Adrenal gland (tissue), 9 donors: ENCODE measurements at regions not wholly inside any gene's neighbourhood (a gene's known extent, or its start where the extent isn't known, plus 50 kb on each side); places are given as distances from the start of the nearest gene placed in this dataset.

Experiments
- DNase-seq, 7 donors: peaks; one replicate each; pipeline ENCODE4 v3.0.0-alpha.2; 2019 to 2020
- H3K27ac ChIP-seq, 5 donors: fragments of 200-600 bp; sonication (generic) in 4 of 5; 1 replicate in 3 of 5; 2 replicates in 2 of 5; pipeline versions ENCODE4 v1.5.1 to v1.8.0; 2016 to 2020; ENCODE audit warnings: mild to moderate bottlenecking in 1 of 5
- H3K27me3 ChIP-seq: fragments of 200-600 bp; 2 replicates; pipeline ENCODE4 v1.8.0; 2021
- H3K36me3 ChIP-seq, 2 donors: fragments of 200-600 bp; replicated peaks in 1 of 2; 1 replicate in 1 of 2; 2 replicates in 1 of 2; pipeline versions ENCODE4 v1.5.1 to v1.8.0; 2018 to 2022
- H3K4me1 ChIP-seq, 2 donors: fragments of 200-600 bp; replicated peaks in 1 of 2; 1 replicate in 1 of 2; 2 replicates in 1 of 2; pipeline versions ENCODE4 v1.5.1 to v1.8.0; 2018 to 2021
- H3K4me3 ChIP-seq, 4 donors: fragments of 200-600 bp; sonication (generic) in 3 of 4; one replicate each; pipeline ENCODE4 v1.5.1; 2016 to 2018
- H3K9me3 ChIP-seq, 3 donors: fragments of 200-600 bp; sonication (generic) in 1 of 3; replicated peaks in 1 of 3; 1 replicate in 2 of 3; 2 replicates in 1 of 3; pipeline versions ENCODE4 v1.5.1 to v1.8.0; 2016 to 2021
- POLR2A ChIP-seq, 2 donors: fragments of 450-650 bp; IDR thresholded peaks; one replicate each; pipeline ENCODE4 v1.6.1; 2017; ENCODE audit warnings: antibody characterized with exemption in 2 of 2, mild to moderate bottlenecking in 2 of 2, moderate library complexity in 1 of 2
- WGBS, 4 donors: extraction: QIAGEN DNeasy Blood & Tissue Kit in 2 of 4; methylation state at CpG; one replicate each; pipeline versions ENCODE4 v1.1.5 to v1.1.7; 2013 to 2017; 5-methylcytosine and 5-hydroxymethylcytosine counted together
- intact Hi-C, 2 donors: fragments of 100-400 bp; cut with DNase I; formaldehyde crosslinking; loops; one replicate each; pipeline versions ENCODE4 v1.14.1 to v1.15.0; 2022 to 2023
- TF ChIP-seq, protein P1 (sequence below), 6 experiments: fragments of 450-650 bp in 4 of 6; fragments of 200-600 bp in 2 of 6; sonication (generic) in 1 of 6; IDR thresholded peaks; 1 replicate in 5 of 6; 2 replicates in 1 of 6; pipeline versions ENCODE4 v1.5.1 to v1.8.0; 2016 to 2021; ENCODE audit warnings: antibody characterized with exemption in 6 of 6, mild to moderate bottlenecking in 2 of 6, moderate library complexity in 1 of 6
- donor health status: healthy with polysubstance abuse.
- donor health status: Bipolar disorder and iron deficiency.
- donor health status: DM: yes; HTN: yes; CAD: no.
- donor health status: DM: no; HTN: no; CAD: no.
- donor health status: DM: no; HTN: no; CAD: no.

DNA sequence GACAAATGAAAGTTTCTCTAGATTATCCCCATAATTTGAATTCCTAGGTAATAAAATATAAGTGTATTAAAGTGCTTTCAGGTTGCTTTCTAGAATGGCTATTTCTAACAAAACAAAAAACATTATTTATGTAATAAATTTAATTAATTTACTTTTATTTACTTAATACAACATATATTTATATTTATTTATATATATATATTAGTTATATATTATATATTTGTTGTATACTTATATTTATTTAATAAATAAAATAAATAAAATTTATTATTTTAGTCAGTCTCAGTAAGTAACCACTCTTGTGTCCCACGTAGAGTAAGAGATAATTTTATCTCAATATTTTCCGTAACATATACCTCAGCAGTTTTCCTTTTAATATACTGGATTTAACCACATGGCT is 1031.6 kb upstream of the CNTN5 start:
- WGBS, 4 donors: 87 to 98% (median 91%) methylated on average over 2 of the region's 2 CpGs
- Histone ChIP-seq H3K4me3 (no peak overlapping the region), H3K36me3 (no peaks in the 10 kb centered on the region), H3K4me1 (no peaks in the 10 kb centered on the region), H3K27ac (no peak overlapping the region), H3K9me3 (no peaks in the 10 kb centered on the region), H3K27me3 (no peaks in the 10 kb centered on the region)
- no peak for TF ChIP-seq POLR2A (IDR thresholded peaks at IDR 0.05)
- TF ChIP-seq, protein P1, sequence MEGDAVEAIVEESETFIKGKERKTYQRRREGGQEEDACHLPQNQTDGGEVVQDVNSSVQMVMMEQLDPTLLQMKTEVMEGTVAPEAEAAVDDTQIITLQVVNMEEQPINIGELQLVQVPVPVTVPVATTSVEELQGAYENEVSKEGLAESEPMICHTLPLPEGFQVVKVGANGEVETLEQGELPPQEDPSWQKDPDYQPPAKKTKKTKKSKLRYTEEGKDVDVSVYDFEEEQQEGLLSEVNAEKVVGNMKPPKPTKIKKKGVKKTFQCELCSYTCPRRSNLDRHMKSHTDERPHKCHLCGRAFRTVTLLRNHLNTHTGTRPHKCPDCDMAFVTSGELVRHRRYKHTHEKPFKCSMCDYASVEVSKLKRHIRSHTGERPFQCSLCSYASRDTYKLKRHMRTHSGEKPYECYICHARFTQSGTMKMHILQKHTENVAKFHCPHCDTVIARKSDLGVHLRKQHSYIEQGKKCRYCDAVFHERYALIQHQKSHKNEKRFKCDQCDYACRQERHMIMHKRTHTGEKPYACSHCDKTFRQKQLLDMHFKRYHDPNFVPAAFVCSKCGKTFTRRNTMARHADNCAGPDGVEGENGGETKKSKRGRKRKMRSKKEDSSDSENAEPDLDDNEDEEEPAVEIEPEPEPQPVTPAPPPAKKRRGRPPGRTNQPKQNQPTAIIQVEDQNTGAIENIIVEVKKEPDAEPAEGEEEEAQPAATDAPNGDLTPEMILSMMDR (IDR thresholded peaks at IDR 0.05): no peak
- intact Hi-C loops: no loop called here
- no peak for DNase-seq

DNA sequence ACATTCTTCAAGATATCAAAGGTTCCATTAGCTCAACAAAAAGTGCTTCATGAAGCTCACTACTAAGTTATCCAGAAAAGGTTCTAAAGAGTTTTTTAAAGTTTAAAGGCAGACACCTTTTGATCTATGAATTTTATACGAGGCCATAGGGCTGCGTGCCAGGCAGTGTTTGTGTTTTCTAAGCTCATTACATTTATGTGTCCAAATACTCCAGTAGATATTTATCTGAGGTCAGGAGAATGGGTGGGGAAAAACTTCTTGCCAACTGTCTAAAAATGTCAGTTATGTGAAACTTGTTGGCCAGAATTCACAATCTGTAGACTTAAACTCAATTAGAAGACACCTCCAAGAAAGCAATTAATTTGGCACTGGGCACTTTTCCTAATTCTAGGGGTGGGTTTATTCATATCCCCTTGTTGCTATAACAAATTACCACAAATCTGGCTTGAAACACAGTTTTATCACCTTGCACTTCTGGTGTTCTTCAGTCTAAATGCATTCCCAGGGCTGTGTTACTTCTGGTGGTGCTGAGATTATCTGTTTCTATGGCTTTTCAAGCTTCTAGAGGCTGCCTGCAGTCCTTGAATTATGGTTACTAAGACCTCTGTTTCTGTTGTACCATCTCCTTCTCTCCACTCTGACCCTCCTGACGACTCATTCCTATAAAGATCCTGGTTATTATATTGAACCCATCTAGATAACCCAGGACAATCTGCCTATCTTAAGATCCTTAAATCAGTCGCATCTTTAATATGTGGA is 1030.4 kb upstream of the CNTN5 start:
- no peaks in the 10 kb centered on the region for H3K36me3 ChIP-seq
- H3K9me3 ChIP-seq: no peaks in the 10 kb centered on the region
- TF ChIP-seq, protein P1 (IDR thresholded peaks at IDR 0.05): no peak
- TF ChIP-seq POLR2A (IDR thresholded peaks at IDR 0.05): no peak
- H3K4me1 ChIP-seq: no peaks in the 10 kb centered on the region
- intact Hi-C loops: no loop called here
- no peak overlapping the region for H3K4me3 ChIP-seq
- 35 to 52% (median 50%) methylated on average over 4 of the region's 4 CpGs for WGBS, 4 donors
- no peak for DNase-seq
- no peak overlapping the region for H3K27ac ChIP-seq
- no peaks in the 10 kb centered on the region for H3K27me3 ChIP-seq

DNA sequence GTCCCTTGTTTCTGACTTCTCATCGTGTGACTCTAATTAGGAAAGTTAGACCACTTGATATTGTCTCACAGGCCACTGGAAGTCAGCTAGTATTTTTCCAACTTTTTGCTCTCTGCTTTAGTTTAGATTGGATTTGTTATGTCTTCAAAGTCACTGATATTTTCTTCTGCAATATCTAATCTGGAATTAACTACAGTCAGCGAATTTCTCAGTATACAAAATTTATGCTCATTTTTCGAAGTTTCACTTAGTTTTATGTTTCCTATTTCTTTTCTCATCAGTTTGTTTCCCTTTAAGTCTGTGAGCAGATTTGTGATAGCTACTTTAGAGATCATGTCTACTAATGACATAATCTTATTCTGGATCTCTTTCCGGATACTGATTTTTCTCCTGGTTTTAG is 1027.2 kb upstream of the CNTN5 start:
- Histone ChIP-seq H3K27me3 (no peaks in the 10 kb centered on the region), H3K4me1 (no peaks in the 10 kb centered on the region), H3K4me3 (no peak overlapping the region), H3K27ac (no peak overlapping the region), H3K36me3 (no peaks in the 10 kb centered on the region), H3K9me3 (no peaks in the 10 kb centered on the region)
- intact Hi-C loops: no loop called here
- DNase-seq: no peak
- TF ChIP-seq, protein P1 (IDR thresholded peaks at IDR 0.05): no peak
- TF ChIP-seq POLR2A (IDR thresholded peaks at IDR 0.05): no peak
- 84 to 91% (median 88%) methylated on average over 4 of the region's 4 CpGs for WGBS, 4 donors

DNA sequence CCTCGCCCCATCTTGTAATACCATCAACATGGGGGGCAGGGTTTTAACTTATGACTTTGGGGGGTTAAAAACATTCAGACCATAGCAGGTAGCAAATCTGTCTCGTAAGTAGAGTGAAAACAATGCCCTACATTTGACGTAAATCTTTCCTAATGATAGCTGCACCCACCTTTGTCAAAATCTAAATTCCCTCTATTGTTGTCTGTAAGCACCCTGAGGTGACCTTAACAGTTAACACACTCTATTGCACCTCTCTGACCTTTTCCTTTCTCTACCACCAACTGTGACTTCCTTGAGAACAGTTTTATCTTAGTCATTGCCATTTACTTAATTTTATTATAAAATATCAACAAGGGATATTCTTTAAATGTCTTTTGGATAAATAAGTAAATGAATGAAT is 1024.9 kb upstream of the CNTN5 start:
- no peak overlapping the region for H3K4me3 ChIP-seq
- TF ChIP-seq POLR2A (IDR thresholded peaks at IDR 0.05): no peak
- TF ChIP-seq, protein P1 (IDR thresholded peaks at IDR 0.05): no peak
- no peaks in the 10 kb centered on the region for H3K4me1 ChIP-seq
- DNase-seq: no peak
- intact Hi-C loops: no loop called here
- no peaks in the 10 kb centered on the region for H3K27me3 ChIP-seq
- no peak overlapping the region for H3K27ac ChIP-seq
- no peaks in the 10 kb centered on the region for H3K36me3 ChIP-seq
- WGBS, 4 donors: 67 to 80% (median 73%) methylated on average over 3 of the region's 3 CpGs
- no peaks in the 10 kb centered on the region for H3K9me3 ChIP-seq
